Neural cell (in vitro differentiated cells): ENCODE measurements at regions not wholly inside any gene's neighbourhood (a gene's known extent, or its start where the extent isn't known, plus 50 kb on each side); places are given as distances from the start of the nearest gene placed in this dataset.

ENCODE experiments used
- H2AFZ ChIP-seq: fragments of 200-600, 300-800 bp; sonication (generic), shearing (Covaris generic); 2 replicates; pipeline ENCODE4 v1.6.0; 2014; ENCODE audit warnings: low read depth, mild to moderate bottlenecking, antibody characterized with exemption, low read length, moderate library complexity
- H3F3A ChIP-seq: fragments of 200-600 bp; shearing (Covaris generic); 2 replicates; pipeline ENCODE4 v1.6.1; 2016; ENCODE audit warnings: mild to moderate bottlenecking, moderate library complexity, mixed read lengths, antibody characterized with exemption, low read length; ENCODE audit not compliant: insufficient read depth, poor library complexity, severe bottlenecking
- H3K27ac ChIP-seq: fragments of 200-600, 300-800 bp; sonication (generic), shearing (Covaris generic); 2 replicates; pipeline ENCODE4 v1.5.1; 2014; ENCODE audit warnings: mild to moderate bottlenecking, low read length, moderate library complexity
- H3K27me3 ChIP-seq: fragments of 300-800, 200-600 bp; sonication (generic), shearing (Covaris generic); 2 replicates; pipeline ENCODE4 v1.6.0; 2014; ENCODE audit warnings: mild to moderate bottlenecking, low read depth, low read length, moderate library complexity; ENCODE audit not compliant: insufficient read depth
- H3K36me3 ChIP-seq: fragments of 300-800, 200-600 bp; sonication (generic), shearing (Covaris generic); 2 replicates; pipeline ENCODE4 v1.5.1; 2014; ENCODE audit warnings: mild to moderate bottlenecking, antibody characterized with exemption, low read length, moderate library complexity; ENCODE audit not compliant: insufficient read depth
- H3K4me2 ChIP-seq: fragments of 300-800, 200-600 bp; sonication (generic), shearing (Covaris generic); 2 replicates; pipeline ENCODE4 v1.6.0; 2014; ENCODE audit warnings: mild to moderate bottlenecking, low read length
- H3K4me3 ChIP-seq: fragments of 300-800, 200-600 bp; sonication (generic), shearing (Covaris generic); 2 replicates; pipeline ENCODE4 v1.5.1; 2014; ENCODE audit warnings: mild to moderate bottlenecking, low read length, moderate library complexity
- H3K79me2 ChIP-seq: fragments of 200-600 bp; shearing (Covaris generic); replicated peaks from 2 replicates; pipeline ENCODE4 v1.6.0; 2014; ENCODE audit warnings: mild to moderate bottlenecking, low read length, moderate library complexity; ENCODE audit not compliant: insufficient read depth
- H3K9ac ChIP-seq: fragments of 300-800, 200-600 bp; sonication (generic), shearing (Covaris generic); 2 replicates; pipeline ENCODE4 v1.6.1; 2016; ENCODE audit warnings: mild to moderate bottlenecking, low read length, mixed read lengths
- H3K9me2 ChIP-seq: fragments of 200-600 bp; shearing (Covaris generic); 2 replicates; pipeline ENCODE4 v1.6.1; 2016; ENCODE audit warnings: mild to moderate bottlenecking, low read length, mixed read lengths; ENCODE audit not compliant: insufficient read depth
- H3K9me3 ChIP-seq: fragments of 200-600, 300-800 bp; sonication (generic), shearing (Covaris generic); 2 replicates; pipeline ENCODE4 v1.6.1; 2016; ENCODE audit warnings: mild to moderate bottlenecking, mixed run types, low read length, moderate library complexity, mixed read lengths
- H4K20me1 ChIP-seq: fragments of 200-600 bp; shearing (Covaris generic); 2 replicates; pipeline ENCODE4 v1.6.1; 2016; ENCODE audit warnings: mild to moderate bottlenecking, mixed run types; ENCODE audit not compliant: insufficient read depth
- CTCF ChIP-seq: fragments of 450-650 bp; IDR thresholded peaks from 2 replicates; pipeline ENCODE4 v1.5.1; 2014; ENCODE audit warnings: antibody characterized with exemption, mild to moderate bottlenecking, moderate library complexity; ENCODE audit not compliant: poor library complexity, severe bottlenecking
- EP300 ChIP-seq: fragments of 450-650 bp; conservative IDR thresholded peaks from 2 replicates; pipeline ENCODE4 v1.6.1; 2014; ENCODE audit warnings: antibody characterized with exemption, mild to moderate bottlenecking, moderate library complexity; ENCODE audit not compliant: poor library complexity, severe bottlenecking
- EZH2 ChIP-seq: fragments of 200-600, 300-800 bp; shearing (Covaris generic), sonication (generic); IDR thresholded peaks from 2 replicates; pipeline ENCODE4 v1.6.1; 2014; ENCODE audit warnings: antibody characterized with exemption, low read length, borderline replicate concordance, mild to moderate bottlenecking; ENCODE audit not compliant: insufficient read depth, poor library complexity, severe bottlenecking
- MXI1 ChIP-seq: fragments of 450-650 bp; conservative IDR thresholded peaks from 2 replicates; pipeline ENCODE4 v1.6.1; 2014; ENCODE audit warnings: antibody characterized with exemption, mild to moderate bottlenecking; ENCODE audit not compliant: poor library complexity, severe bottlenecking
- POLR2AphosphoS5 ChIP-seq: IDR thresholded peaks from 2 replicates; pipeline ENCODE4 v1.6.1; 2012
- RAD21 ChIP-seq: fragments of 450-650 bp; conservative IDR thresholded peaks from 2 replicates; pipeline ENCODE4 v1.6.1; 2014; ENCODE audit warnings: antibody characterized with exemption, mild to moderate bottlenecking, moderate library complexity
- REST ChIP-seq: IDR thresholded peaks from 2 replicates; pipeline ENCODE4 v1.6.1; 2012; ENCODE audit warnings: borderline replicate concordance
- SMC3 ChIP-seq: fragments of 450-650 bp; conservative IDR thresholded peaks from 2 replicates; pipeline ENCODE4 v1.6.1; 2014; ENCODE audit warnings: antibody characterized with exemption, mild to moderate bottlenecking, moderate library complexity; ENCODE audit not compliant: poor library complexity
- TAF1 ChIP-seq: IDR thresholded peaks from 2 replicates; pipeline ENCODE4 v1.6.1; 2012; ENCODE audit warnings: low read depth

- Histone ChIP-seq H3F3A (no peaks in the 10 kb centered on the region), H3K9ac (no peak overlapping the region), H3K4me3 (no peak overlapping the region), H3K9me3 (no peaks in the 10 kb centered on the region), H3K4me2 (no peak overlapping the region), H2AFZ (no peak overlapping the region), H3K27ac (no peak overlapping the region), H3K9me2 (no peaks in the 10 kb centered on the region), H3K79me2 (no peaks in the 10 kb centered on the region), H3K36me3 (no peaks in the 10 kb centered on the region), H4K20me1 (no peaks in the 10 kb centered on the region), H3K27me3 (no peaks in the 10 kb centered on the region)
- TF ChIP-seq MXI1, result no peak
- no peak for TF ChIP-seq EZH2
- no peak for TF ChIP-seq RAD21
- no peak for TF ChIP-seq REST
- TF ChIP-seq EP300, result no peak
- no peak for TF ChIP-seq POLR2AphosphoS5
- TF ChIP-seq CTCF, result no peak
- TF ChIP-seq SMC3, result no peak
- TF ChIP-seq TAF1, result no peak
Measured at GRCh38 chr2:147543056-147543455, 301.8 kb upstream of the ACVR2A start.

GRCh38 chr2:147542351-147542750 lies 302.5 kb upstream of the ACVR2A start:
- Histone ChIP-seq H3K4me3 (no peak overlapping the region), H3K36me3 (no peaks in the 10 kb centered on the region), H4K20me1 (no peaks in the 10 kb centered on the region), H3K4me2 (no peak overlapping the region), H3K9ac (no peak overlapping the region), H3K27me3 (no peaks in the 10 kb centered on the region), H3K79me2 (no peaks in the 10 kb centered on the region), H3K27ac (no peak overlapping the region), H3K9me2 (no peaks in the 10 kb centered on the region), H2AFZ (no peak overlapping the region), H3F3A (no peaks in the 10 kb centered on the region), H3K9me3 (no peaks in the 10 kb centered on the region)
- no peak for TF ChIP-seq MXI1
- no peak for TF ChIP-seq CTCF
- no peak for TF ChIP-seq EP300
- TF ChIP-seq REST, result no peak
- no peak for TF ChIP-seq POLR2AphosphoS5
- TF ChIP-seq EZH2, result no peak
- TF ChIP-seq TAF1, result no peak
- TF ChIP-seq SMC3, result no peak
- no peak for TF ChIP-seq RAD21
